PC-9 (cell line): ENCODE measurements at regions not wholly inside any gene's neighbourhood (a gene's known extent, or its start where the extent isn't known, plus 50 kb on each side); places are given as distances from the start of the nearest gene placed in this dataset.

Experiments used
- BruUV-seq: library from RNA; stranded (reverse); fragments of 400-500 nt; replicated peaks from 2 replicates; lab custom pipeline; 2021; lab: Mats Ljungman, UMichigan
- CTCF ChIA-PET: fragments of 300-600 bp; sonication (Branson Sonifier 250); formaldehyde crosslinking; loops from one replicate; lab custom pipeline; 2022; ENCODE audit warnings: antibody characterized with exemption; lab: Charles Lee
- POLR2A ChIA-PET: fragments of 300-600 bp; sonication (Branson Sonifier 250); formaldehyde crosslinking; loops from one replicate; lab custom pipeline; 2022; ENCODE audit warnings: antibody characterized with exemption; ENCODE audit not compliant: unreplicated experiment; lab: Charles Lee
- DNase-seq, 2 experiments: peaks; one replicate each; pipeline versions ENCODE4 v3.0.0 to v3.0.0-alpha.2; 2015 to 2022; ENCODE audit warnings: mixed read lengths in 1 of 2
- H2AFZ ChIP-seq: fragments of 200-600 bp; sonication (generic); 2 replicates; pipeline ENCODE4 v1.8.1; 2017; ENCODE audit warnings: antibody characterized with exemption
- H3F3A ChIP-seq: fragments of 200-600 bp; sonication (generic); 2 replicates; pipeline ENCODE4 v1.8.1; 2017; ENCODE audit warnings: antibody characterized with exemption, mild to moderate bottlenecking, low read depth; ENCODE audit not compliant: insufficient read depth
- H3K27ac ChIP-seq: fragments of 200-600 bp; sonication (generic); 2 replicates; pipeline ENCODE4 v1.6.1; 2016; ENCODE audit warnings: mixed run types
- H3K27me3 ChIP-seq: fragments of 200-600 bp; sonication (generic); 2 replicates; pipeline ENCODE4 v1.6.1; 2016; ENCODE audit warnings: low read depth, mixed run types; ENCODE audit not compliant: insufficient read depth
- H3K36me3 ChIP-seq: fragments of 200-600 bp; sonication (generic); 2 replicates; pipeline ENCODE4 v1.6.1; 2016; ENCODE audit warnings: low read depth, mixed run types
- H3K4me1 ChIP-seq: fragments of 200-600 bp; sonication (generic); replicated peaks from 2 replicates; pipeline ENCODE4 v1.6.1; 2016; ENCODE audit warnings: mixed run types; ENCODE audit not compliant: insufficient read depth
- H3K4me2 ChIP-seq: fragments of 200-600 bp; sonication (generic); 2 replicates; pipeline ENCODE4 v1.6.1; 2017; ENCODE audit warnings: mixed run types
- H3K4me3 ChIP-seq: fragments of 200-600 bp; sonication (generic); 2 replicates; pipeline ENCODE4 v1.6.1; 2016; ENCODE audit warnings: mixed run types
- H3K79me2 ChIP-seq: fragments of 200-600 bp; sonication (generic); 2 replicates; pipeline ENCODE4 v1.6.1; 2017; ENCODE audit warnings: low read depth, mixed run types
- H3K9me2 ChIP-seq: fragments of 200-600 bp; sonication (generic); 2 replicates; pipeline ENCODE4 v1.8.1; 2017; ENCODE audit warnings: mild to moderate bottlenecking; ENCODE audit not compliant: insufficient read depth
- H3K9me3 ChIP-seq: fragments of 200-600 bp; sonication (generic); 2 replicates; pipeline ENCODE4 v1.8.1; 2016; ENCODE audit warnings: low read depth; ENCODE audit not compliant: insufficient read depth
- H4K20me1 ChIP-seq: fragments of 200-600 bp; sonication (generic); 2 replicates; pipeline ENCODE4 v1.8.1; 2017; ENCODE audit not compliant: insufficient read depth
- CTCF ChIP-seq: fragments of 200-600 bp; sonication (generic); conservative IDR thresholded peaks from 2 replicates; pipeline ENCODE4 v1.6.1; 2017; ENCODE audit warnings: mixed run types, antibody characterized with exemption, mild to moderate bottlenecking, moderate library complexity
- EZH2 ChIP-seq: fragments of 200-600 bp; sonication (generic); IDR thresholded peaks from 2 replicates; pipeline ENCODE4 v1.8.0; 2017; ENCODE audit warnings: antibody characterized with exemption, low read depth
- intact Hi-C: fragments of 100-400 bp; cut with micrococcal nuclease; formaldehyde crosslinking; loops from one replicate; pipeline ENCODE4 v1.10.0; 2022; ENCODE audit not compliant: unreplicated experiment

- POLR2A ChIA-PET: interaction anchor here (0.6 kb wide), 1 partner anchor 402 kb away, joined by 3 read pairs; no protein-coding TSS in a partner anchor
- DNase-seq: no peak
- no TSS peak for BruUV-seq
- no peaks in the 10 kb centered on the region for H3K9me3 ChIP-seq
- H4K20me1 ChIP-seq: no peaks in the 10 kb centered on the region
- CTCF ChIA-PET: no interaction called here
- no peak overlapping the region for H3K27ac ChIP-seq
- H2AFZ ChIP-seq: no peak overlapping the region
- peaks cover 6% of the 10 kb centered on the region; the same call in 1 of the 2 replicates for H3K4me1 ChIP-seq
- no peaks in the 10 kb centered on the region for H3K27me3 ChIP-seq
- intact Hi-C loops: no loop called here
- H3F3A ChIP-seq: no peaks in the 10 kb centered on the region
- H3K36me3 ChIP-seq: no peaks in the 10 kb centered on the region
- no peaks in the 10 kb centered on the region for H3K79me2 ChIP-seq
- H3K4me3 ChIP-seq: no peak overlapping the region
- H3K4me2 ChIP-seq: no peak overlapping the region
- H3K9me2 ChIP-seq: no peaks in the 10 kb centered on the region
- no peak for TF ChIP-seq CTCF
- TF ChIP-seq EZH2: no peak
Observed at GRCh38 chr12:47356129-47356700, 276.5 kb upstream of the AMIGO2 start.

- no peaks in the 10 kb centered on the region for H3K27me3 ChIP-seq
- no peak overlapping the region for H2AFZ ChIP-seq
- DNase-seq: no peak
- no TSS peak for BruUV-seq
- no peaks in the 10 kb centered on the region for H3F3A ChIP-seq
- no peaks in the 10 kb centered on the region for H3K79me2 ChIP-seq
- CTCF ChIA-PET: no interaction called here
- intact Hi-C loops: no loop called here
- no peak overlapping the region for H3K4me3 ChIP-seq
- no peaks in the 10 kb centered on the region for H4K20me1 ChIP-seq
- TF ChIP-seq EZH2: no peak
- no peak for TF ChIP-seq CTCF
- H3K9me2 ChIP-seq: no peaks in the 10 kb centered on the region
- no peak overlapping the region for H3K4me2 ChIP-seq
- H3K36me3 ChIP-seq: no peaks in the 10 kb centered on the region
- no peaks in the 10 kb centered on the region for H3K9me3 ChIP-seq
- H3K4me1 ChIP-seq: no peaks in the 10 kb centered on the region
- POLR2A ChIA-PET: no interaction called here
- H3K27ac ChIP-seq: no peak overlapping the region
Observed at GRCh38 chr12:47353508-47353907, 273.7 kb upstream of the AMIGO2 start.

GRCh38 chr12:47352067-47352466 lies 272.3 kb upstream of the AMIGO2 start:
- Histone ChIP-seq H3K27me3 (no peaks in the 10 kb centered on the region), H3F3A (no peaks in the 10 kb centered on the region), H3K4me3 (no peak overlapping the region), H4K20me1 (no peaks in the 10 kb centered on the region), H3K4me1 (no peaks in the 10 kb centered on the region), H3K27ac (no peak overlapping the region), H2AFZ (no peak overlapping the region), H3K4me2 (no peak overlapping the region), H3K9me3 (no peaks in the 10 kb centered on the region), H3K36me3 (no peaks in the 10 kb centered on the region), H3K9me2 (no peaks in the 10 kb centered on the region), H3K79me2 (no peaks in the 10 kb centered on the region)
- no peak for TF ChIP-seq EZH2
- TF ChIP-seq CTCF: no peak
- DNase-seq: no peak
- POLR2A ChIA-PET: no interaction called here
- intact Hi-C loops: no loop called here
- CTCF ChIA-PET: no interaction called here
- BruUV-seq: no TSS peak
